SW 1271 (cell line): ENCODE measurements at regions not wholly inside any gene's neighbourhood (a gene's known extent, or its start where the extent isn't known, plus 50 kb on each side); places are given as distances from the start of the nearest gene placed in this dataset.

Experiments
- DNase-seq, 2 experiments: peaks; one replicate each; lab custom pipeline; 2025; lab: John Stamatoyannopoulos, UW

DNA sequence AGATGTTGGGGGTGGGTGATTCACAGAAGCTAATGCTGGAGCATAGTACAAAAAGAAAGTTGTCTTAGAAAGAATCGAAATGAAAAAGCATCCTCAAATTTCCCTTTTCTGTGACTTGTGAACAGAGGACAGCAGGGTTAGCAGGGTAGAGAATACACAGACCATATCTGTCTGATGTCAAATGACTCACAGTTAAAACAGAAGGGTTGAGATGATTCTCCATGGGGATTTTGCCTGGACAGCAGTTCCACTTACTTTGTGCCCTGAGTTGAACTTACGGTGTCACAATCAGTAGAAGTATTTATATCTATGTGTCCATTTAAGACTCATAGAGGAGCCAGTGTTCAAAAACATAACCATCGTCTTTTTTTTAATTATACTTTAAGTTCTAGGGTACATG is 801.6 kb downstream of the KCTD16 start:
- DNase-seq: no peak

DNA sequence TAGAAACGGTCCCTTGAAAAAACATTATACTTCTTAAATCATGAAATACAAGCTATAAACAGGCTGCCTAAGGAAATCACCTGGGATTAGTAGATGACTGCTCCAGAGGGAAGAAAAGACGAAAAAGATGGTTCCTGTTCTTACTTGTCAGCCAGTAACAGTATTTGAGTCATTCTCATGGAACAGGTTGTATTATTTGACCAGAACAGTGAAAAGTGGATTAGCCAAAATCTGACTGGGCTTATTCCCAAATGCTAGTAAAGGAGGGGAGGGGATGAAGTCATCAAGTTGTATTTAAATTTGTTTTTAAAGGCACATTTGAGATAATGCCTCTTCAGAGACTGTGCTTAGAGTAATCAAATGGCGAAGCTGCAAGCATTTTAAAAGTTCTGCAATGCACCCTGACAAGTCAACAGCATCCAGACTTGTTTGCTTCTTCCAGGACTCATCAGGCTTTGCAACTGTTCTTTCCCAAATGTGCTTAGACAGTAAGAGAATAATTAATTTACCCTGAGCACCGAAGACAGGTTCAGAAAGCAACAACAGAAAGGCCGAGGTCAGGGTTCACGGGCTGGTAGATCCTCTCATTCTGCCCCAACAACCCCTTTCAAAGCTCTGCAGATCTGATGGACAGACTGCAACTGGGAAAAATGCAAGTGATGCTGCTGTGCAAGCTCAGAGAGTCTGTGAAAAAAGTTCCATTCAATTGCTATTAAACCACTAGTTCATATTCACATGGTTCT is 800.6 kb downstream of the KCTD16 start:
- DNase-seq: no peak

DNA sequence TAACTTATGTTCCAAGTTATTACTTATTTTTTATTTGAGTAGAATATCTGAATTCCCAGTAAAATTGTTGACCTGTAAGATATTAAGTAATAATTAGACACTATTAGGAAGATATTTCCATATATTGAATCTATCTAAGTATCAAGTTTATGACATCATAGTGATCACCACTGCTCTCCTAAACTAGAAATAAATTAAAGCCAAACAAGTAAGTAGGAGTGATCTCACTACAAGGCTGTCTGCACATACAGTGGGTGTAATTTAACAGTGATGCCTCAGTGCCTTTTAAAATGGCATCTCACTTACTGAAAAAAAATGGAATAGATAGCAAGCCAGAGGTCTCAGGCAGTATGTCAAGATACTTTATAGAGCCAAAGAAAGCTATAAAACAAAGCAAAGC is 789.6 kb downstream of the KCTD16 start:
- no peak for DNase-seq

DNA sequence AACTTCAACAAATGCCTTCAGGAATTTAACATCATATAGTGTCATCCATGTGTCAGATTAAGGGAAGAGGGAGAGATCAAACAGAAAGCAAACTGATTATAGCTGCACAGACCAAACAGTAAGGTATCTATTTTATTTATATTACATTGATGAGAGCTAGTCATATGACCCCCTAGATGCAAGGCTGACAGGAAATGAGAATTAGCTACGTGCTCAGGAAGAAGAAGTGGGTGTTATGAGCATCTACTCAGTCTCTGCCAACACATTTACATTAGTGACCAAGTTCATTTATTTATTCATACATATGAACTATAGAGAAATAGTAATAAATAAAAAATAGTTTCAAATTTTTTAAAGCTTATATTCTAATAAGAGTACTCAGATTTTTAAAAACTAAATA is 787.3 kb downstream of the KCTD16 start:
- DNase-seq: no peak

DNA sequence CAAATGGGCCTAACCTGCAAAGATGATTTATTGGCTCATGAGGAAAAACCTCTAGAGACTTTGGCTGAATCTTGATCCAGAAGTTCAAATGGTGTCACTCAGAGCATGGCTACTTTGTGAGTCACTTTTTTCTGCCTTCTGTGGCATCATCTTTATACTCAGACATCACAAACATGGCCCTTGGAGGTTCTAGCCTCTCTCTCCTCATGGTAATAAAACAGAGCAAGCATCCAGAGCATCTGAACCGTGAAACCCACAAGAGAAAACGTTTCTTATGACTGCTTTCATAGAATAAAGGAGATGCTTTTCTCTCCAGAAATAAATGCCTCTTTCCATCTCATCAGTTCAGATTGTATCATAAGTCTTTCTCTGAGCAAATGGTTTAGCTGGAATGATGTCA is 780.3 kb downstream of the KCTD16 start:
- DNase-seq: no peak

DNA sequence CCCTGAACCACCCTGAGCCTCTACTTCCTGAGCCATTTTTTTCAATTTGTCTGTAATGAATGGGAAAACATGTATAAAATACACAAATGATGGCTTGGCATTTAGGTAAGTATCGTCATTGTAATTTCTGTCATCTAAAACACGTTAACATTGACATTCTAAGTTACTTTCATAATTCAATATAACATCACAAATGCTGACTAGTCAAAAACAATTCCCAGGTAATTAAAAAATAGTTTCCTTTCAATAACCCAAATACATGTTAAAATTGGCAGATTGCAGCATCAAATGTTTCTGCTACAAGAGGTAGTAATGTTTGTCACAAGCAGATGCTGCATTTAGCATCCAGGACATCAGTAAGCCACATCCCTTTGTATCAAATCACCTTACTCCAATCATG is 776.4 kb downstream of the KCTD16 start:
- no peak for DNase-seq

DNA sequence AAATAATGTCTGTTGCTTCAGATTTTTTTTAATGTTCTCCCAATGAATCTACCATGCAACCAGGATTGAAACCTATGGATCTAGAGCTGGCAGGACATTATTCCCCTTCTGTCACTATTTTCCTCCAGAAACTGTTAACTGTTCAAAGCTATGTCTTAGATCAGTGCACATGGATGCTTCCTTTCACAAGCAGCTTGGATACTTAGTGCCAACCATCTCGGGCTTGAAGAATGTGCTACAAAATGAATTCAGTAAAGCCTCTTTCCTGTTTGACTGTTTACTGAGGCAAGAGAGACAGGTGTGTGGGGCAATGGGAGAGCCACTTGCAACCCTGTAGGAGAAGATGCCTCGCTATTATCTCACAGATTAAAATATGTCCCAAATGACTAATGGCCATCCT is 774.8 kb downstream of the KCTD16 start:
- no peak for DNase-seq

DNA sequence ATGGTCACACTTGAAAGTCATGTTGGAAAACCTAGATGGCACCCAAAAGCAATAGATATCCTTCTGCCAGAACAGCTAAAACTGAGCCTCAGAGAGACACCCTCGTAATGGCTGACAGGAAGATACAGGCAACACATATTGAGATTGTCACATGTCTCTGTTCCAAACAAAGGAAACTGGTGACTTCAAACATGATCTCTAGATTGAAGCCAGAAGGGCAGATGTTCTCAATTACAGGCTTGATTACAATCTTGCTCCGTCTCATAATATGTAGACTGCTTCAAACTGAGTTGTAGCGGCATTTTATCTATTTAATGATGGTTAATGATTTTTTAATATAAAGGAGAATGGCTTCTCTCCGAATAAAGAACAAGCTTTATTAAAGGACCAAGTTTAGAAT is 774.3 kb downstream of the KCTD16 start:
- no peak for DNase-seq

DNA sequence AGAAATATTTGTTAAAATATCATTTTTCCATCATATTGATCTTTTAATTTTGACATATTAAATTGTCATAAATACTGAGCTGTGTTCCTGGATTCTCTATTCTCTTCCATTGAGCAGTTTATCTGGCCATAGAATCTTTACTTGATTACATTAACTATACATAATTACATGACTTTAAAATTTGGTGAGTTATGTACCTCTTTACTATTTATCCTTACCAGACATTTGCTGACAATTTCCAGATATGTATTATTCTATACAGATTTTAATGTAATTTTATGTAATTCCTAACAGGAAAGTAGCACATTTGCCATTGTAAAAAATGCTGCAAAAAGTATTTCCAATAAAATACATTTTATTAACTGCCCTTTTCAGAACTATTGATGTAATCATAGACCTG is 770.3 kb downstream of the KCTD16 start:
- no peak for DNase-seq

DNA sequence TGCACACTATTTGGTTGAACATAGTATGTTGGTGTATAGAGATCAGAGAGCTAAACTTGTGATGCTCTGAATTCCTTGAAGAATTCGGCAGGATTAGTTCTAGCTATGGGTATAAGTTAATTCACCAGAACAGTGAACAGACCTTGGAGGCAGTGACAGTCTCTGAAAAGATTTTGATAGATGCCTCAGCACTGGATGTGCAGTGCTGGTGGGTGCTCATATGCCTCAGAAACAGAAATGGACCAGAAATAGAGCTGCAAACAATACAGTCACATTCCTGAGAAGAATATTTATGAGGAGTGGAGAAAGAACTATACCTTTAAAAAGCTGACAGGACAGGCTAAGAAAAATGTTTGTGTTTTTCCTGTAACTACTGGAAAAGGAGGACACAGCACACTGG is 747.7 kb downstream of the KCTD16 start:
- no peak for DNase-seq

DNA sequence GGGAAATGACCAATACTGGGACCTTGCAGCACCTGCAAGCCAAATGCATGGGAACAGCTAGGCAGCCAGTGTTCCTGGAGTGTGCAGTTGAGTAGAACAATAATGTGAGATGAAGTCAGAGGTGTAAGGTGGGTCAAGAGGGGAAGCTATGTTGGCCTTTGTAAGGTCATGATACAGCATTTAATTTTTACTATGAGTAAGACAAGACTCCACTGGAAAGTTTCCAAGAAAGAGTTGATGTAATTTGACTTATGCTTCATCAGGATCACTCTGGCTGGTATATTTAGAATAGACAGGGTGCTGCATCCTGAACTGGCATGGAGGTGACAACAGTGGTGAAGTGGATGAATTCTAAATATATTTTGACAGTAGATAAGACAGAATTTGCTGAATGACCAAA is 744.8 kb downstream of the KCTD16 start:
- no peak for DNase-seq

DNA sequence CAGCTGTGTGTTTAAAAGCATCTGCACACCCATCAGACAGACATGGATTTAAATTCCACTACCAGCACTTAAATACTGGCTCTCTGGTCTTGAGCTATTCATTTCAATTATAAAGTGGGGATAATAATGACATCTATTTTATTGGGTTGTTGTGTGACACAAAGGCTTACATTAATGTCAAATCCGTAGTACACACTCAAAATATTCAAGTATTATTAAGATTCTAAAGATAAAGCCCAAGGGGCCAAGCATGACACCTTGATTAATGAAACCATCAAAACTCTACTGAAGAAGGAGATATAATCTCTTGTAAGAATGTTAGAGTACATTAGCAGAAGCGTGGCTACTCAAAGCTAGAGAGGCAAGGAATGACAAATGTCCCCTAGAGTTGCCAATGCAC is 743.0 kb downstream of the KCTD16 start:
- no peak for DNase-seq

DNA sequence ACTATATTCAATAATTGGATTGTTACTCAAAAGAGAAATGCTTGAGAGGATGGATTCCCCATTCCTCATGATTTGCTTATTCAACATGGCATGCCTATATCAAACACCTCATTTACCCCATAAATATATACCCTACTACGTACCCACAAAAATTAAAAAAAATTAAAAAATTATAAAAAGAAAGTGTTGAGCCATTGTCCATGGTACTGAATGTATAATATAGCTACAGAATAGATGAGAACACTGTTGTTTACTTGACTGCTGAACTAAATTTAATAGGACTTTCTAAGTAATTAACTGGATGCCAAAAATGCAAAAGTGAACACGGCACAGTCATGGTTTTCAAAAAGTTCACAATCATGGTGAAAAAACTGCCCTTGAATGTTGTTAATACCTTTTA is 725.8 kb downstream of the KCTD16 start:
- DNase-seq: no peak

DNA sequence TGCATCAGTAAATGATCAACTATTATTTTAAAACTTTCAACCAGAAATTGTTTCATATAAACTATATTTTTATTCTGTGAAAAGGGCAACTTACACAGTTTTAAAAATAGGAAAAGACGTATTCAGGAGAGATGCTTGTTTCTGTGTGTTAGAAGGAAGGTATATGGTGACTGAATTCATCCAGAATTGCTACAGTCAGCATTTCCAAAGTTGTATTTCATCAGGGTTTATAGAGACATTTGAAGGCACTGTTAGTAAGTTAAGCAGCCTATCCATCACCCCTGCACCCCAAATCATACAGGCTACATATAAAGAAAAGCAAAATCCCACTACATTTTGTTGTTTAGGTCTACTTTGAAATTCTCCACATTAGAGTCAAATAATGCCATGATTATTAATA is 716.0 kb downstream of the KCTD16 start:
- no peak for DNase-seq

DNA sequence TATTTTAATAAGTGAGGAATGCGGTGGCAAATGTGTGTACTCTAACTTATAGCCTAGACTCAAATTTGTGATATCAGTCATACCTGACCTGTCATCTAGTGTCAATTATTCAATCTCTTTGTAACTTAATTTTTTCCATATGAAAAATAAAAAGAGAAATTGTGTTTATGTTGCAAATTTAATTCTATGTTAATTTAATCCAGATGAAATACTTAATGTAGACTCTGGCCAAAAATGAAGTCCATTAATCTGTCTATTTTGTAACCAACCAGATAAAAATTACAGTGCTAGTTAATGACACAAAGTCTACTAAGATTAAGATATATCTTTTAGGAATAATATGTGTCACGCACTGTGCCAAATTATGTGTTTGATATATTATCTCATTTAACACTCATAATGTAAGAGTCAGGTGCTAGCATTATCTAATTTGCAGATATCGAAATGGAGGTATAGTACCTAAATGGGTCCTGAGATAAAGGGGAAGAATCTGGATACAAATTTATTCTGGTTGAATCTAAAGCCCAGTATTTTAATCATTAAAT is 712.1 kb downstream of the KCTD16 start:
- DNase-seq: no peak

DNA sequence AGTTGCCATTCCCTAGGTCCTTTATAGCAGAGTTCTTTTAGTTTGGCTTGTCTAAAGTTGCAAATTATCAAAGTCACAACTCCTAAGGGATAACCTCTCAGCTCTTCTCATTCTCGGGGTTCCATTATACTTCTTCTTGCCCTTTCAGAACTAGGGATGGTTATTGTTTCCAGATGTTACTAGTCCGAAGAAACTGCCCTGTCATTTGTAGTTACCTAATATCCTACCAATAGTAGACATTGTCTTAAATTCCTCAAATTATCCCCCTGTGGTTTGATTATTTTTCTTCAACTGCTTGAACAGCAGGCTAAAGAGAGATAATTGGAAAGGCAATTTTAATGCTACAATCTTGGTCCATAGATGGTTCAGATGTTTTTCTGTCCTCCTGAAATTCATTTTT is 709.8 kb downstream of the KCTD16 start:
- no peak for DNase-seq

DNA sequence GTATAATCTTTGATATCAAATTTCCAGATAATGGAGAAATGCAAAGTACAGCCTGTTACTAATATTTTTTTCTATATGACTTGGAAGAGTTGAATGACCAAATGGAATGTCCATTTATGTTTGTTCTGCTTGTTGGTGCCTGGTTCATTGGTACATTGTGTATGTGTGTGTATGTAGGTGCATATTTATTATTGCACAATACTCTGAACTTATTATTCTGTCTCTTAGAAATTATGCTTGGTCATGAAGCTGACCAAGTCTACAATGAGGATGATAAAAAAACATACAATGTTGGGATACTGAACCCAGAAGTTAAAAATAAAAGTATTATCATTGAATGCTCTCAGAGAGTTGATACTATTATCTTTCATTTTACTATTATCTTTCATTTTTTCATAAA is 706.3 kb downstream of the KCTD16 start:
- no peak for DNase-seq

DNA sequence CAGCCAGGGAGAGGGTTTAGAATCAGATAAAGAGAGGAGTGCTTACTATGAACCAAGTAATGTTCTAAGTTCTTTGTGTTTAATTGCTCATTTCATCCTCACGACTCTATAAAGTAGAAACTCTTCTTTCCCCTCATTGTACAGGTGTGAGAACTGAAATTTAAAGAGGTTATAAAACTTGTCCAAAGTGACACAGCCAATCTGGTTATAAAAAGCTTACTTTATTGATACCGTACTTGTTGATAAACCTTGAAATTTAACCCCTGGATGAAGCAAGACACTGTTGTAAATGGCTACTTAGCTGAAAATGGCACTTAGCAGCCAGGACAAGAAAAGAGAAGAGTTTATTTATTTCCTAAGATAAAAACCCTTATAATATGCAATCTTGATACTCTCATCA is 702.4 kb downstream of the KCTD16 start:
- DNase-seq: no peak

DNA sequence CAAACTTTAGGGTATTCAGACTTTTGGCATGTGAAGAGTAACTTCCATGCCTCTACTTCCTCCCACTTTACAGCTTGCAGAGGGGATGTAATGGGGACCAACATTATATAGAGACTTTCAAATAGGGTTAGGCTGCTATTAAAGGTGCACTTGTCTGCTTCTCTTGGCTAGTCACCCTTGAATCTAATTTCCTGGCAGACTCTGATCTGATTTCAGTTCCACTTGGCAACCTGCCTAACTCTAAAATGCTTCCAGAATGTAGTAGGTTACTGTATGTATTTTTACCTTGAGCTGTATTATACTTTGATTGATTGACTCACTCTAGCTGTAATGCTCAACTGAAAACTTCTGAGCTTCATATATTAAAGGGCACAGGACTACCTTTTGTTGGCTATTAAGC is 693.4 kb downstream of the KCTD16 start:
- no peak for DNase-seq

DNA sequence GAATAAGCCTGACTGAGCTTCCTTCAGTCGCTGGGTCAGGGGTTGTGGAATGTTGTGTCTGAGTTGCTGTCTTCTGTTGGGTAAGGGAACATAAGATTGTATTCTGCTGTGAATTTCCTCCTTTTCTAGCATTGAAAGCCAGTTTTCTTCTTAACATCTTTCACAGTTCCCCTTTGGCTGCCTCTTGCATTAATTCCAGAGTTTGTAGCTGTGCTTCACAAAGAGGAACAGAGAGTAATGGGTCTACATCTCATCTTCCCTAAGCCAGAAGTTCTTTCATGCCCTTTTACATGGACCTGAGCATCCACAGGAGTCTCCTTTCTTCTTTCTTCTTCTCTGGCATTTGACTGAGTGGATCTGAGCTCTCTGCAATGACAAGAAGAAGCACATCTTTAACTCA is 686.8 kb downstream of the KCTD16 start:
- no peak for DNase-seq

DNA sequence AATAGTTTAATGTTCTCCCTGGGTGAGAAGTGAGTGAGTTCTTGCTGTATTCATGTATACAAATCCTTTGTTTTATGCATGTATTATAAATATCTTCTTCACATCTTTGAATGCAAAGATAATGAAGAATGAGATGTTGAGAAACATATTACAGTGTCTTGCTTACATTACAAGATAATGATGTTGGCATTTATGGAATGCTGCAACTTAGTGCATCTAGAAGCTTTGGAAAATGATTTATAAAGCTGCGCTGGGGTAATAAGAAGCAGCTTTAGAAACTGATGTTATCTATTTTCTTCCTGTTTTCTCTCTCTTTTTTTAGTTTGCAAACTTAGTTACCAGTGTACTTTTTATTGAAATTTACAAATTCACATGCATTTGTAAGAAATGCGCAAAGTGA is 673.4 kb downstream of the KCTD16 start:
- DNase-seq: no peak

DNA sequence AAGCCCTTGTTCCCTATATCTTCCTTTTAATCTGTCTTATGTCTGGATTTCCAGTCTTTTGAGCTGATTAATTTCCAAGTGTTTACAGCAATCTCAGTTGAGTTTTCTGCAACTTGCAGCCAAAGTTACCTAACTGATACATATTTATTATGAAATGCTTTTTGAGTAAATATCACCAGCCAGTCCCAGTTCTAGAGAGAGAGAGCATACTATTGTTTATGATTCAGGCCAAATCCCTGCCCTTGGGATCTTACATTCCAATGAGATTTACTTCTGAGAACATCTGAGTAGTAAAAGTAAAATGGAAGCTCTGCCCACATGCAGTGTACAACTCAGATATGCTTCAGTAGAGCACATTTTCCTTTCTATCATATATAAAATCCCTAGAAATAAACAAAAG is 661.7 kb downstream of the KCTD16 start:
- DNase-seq: no peak

DNA sequence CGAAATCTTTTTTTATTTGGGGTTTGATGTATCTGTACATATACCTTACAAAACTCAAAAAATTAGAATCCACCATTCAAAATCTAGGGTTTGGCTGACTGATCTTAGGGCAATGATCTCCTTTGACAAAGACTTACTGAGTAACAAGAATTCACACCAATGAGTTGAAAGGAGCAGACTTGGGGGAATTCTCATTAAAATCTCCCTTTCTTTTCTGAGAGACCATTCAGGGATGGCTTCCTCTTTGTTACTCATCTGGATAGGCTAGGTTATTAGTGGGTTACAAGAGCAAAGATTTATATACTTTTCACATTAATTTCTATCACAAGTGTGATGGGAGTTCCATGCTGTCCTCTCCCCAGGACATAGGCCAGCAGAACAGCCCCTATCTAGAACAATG is 661.0 kb downstream of the KCTD16 start:
- DNase-seq: no peak

DNA sequence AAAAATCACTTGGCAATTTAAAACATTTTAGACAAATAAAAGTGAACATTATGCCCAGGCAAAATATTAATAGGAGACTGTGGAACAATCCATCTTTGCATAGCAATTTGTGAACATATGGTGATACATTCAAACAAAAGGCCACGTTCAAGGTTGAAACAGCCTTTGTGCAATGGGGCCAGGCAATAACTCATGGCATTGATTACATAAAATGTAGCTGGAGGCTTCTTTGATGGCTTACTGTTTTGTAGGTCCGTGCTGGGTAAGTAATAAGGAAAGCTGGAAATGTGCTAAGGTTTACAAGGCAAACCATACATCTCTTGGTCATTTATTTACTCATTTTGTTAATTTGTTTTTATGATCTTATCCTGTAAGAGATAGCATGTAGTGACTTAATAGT is 651.8 kb downstream of the KCTD16 start:
- DNase-seq: no peak
